SK-N-SH (cell line): ENCODE measurements at regions not wholly inside any gene's neighbourhood (a gene's known extent, or its start where the extent isn't known, plus 50 kb on each side); places are given as distances from the start of the nearest gene placed in this dataset.

Experiments
- CTCF ChIA-PET: fragments of 300-600, 350-600 bp; formaldehyde crosslinking; extraction: SDS; loops from one replicate; lab custom pipeline; 2021; lab: Yijun Ruan, JAX
- POLR2A ChIA-PET: fragments of 350-600 bp; sonication (Branson Sonifier 250); formaldehyde crosslinking; extraction: SDS; loops from one replicate; lab custom pipeline; 2020; ENCODE audit warnings: antibody characterized with exemption, inconsistent platforms; lab: Yijun Ruan, JAX
- DNase-seq: peaks from one replicate; pipeline ENCODE4 v3.0.0; 2012
- H2AFZ ChIP-seq: fragments of 200-600 bp; sonication (generic); 2 replicates; pipeline ENCODE4 v1.8.1; 2016; ENCODE audit warnings: antibody characterized with exemption, mild to moderate bottlenecking, low read depth
- H3F3A ChIP-seq: fragments of 200-600 bp; sonication (generic); replicated peaks from 2 replicates; pipeline ENCODE3; 2016; ENCODE audit warnings: antibody characterized with exemption, mild to moderate bottlenecking; ENCODE audit not compliant: insufficient read depth
- H3K27ac ChIP-seq, 2 experiments: fragments of 200-500 bp in 1 of 2; fragments of 200-600 bp in 1 of 2; sonication (Bioruptor generic) in 1 of 2; sonication (generic), shearing (Covaris generic) in 1 of 2; 2 replicates each; pipeline versions ENCODE4 v1.5.1 to v1.6.1; 2014 to 2016; ENCODE audit warnings: low read depth in 2 of 2, inconsistent platforms in 1 of 2, low read length in 1 of 2, mild to moderate bottlenecking in 1 of 2, mixed read lengths in 1 of 2
- H3K27me3 ChIP-seq: fragments of 200-600 bp; sonication (generic), shearing (Covaris generic); 2 replicates; pipeline ENCODE4 v1.6.1; 2016; ENCODE audit warnings: mixed run types; ENCODE audit not compliant: insufficient read depth
- H3K36me3 ChIP-seq, 2 experiments: fragments of 200-500 bp in 1 of 2; fragments of 200-600 bp in 1 of 2; sonication (Bioruptor generic) in 1 of 2; sonication (generic) in 1 of 2; replicated peaks in 1 of 2; 2 replicates each; pipeline versions ENCODE3 to v1.5.1; 2014 to 2016; ENCODE audit warnings: low read length in 1 of 2, mild to moderate bottlenecking in 1 of 2; ENCODE audit not compliant: insufficient read depth in 2 of 2, control insufficient read depth in 1 of 2
- H3K4me1 ChIP-seq, 2 experiments: fragments of 200-500 bp in 1 of 2; fragments of 200-600 bp in 1 of 2; sonication (Bioruptor generic) in 1 of 2; sonication (generic), shearing (Covaris generic) in 1 of 2; 2 replicates each; pipeline versions ENCODE4 v1.5.1 to v1.6.1; 2014 to 2016; ENCODE audit warnings: low read depth in 1 of 2, low read length in 1 of 2, mixed run types in 1 of 2; ENCODE audit not compliant: insufficient read depth in 2 of 2, control insufficient read depth in 1 of 2
- H3K4me2 ChIP-seq: fragments of 200-600 bp; sonication (generic), shearing (Covaris generic); 2 replicates; pipeline ENCODE4 v1.6.1; 2017; ENCODE audit warnings: mixed run types
- H3K4me3 ChIP-seq, 2 experiments: fragments of 200-500 bp in 1 of 2; fragments of 200-600 bp in 1 of 2; sonication (Bioruptor generic) in 1 of 2; sonication (generic), shearing (Covaris generic) in 1 of 2; 2 replicates each; pipeline versions ENCODE4 v1.5.1 to v1.8.1; 2014 to 2016; ENCODE audit warnings: low read depth in 2 of 2, inconsistent platforms in 1 of 2, low read length in 1 of 2, mild to moderate bottlenecking in 1 of 2, mixed read lengths in 1 of 2, moderate library complexity in 1 of 2
- H3K79me2 ChIP-seq: fragments of 200-600 bp; sonication (generic); 2 replicates; pipeline ENCODE4 v1.8.1; 2017; ENCODE audit warnings: mild to moderate bottlenecking; ENCODE audit not compliant: insufficient read depth
- H3K9ac ChIP-seq: fragments of 200-600 bp; sonication (generic); 2 replicates; pipeline ENCODE4 v1.6.1; 2017; ENCODE audit warnings: mixed run types
- H3K9me2 ChIP-seq: fragments of 200-600 bp; sonication (generic); 2 replicates; pipeline ENCODE4 v1.6.1; 2017; ENCODE audit warnings: mixed run types
- H3K9me3 ChIP-seq: fragments of 200-600 bp; sonication (generic); 2 replicates; pipeline ENCODE4 v1.6.1; 2017; ENCODE audit warnings: mixed run types, mild to moderate bottlenecking, moderate library complexity
- H4K20me1 ChIP-seq: fragments of 200-600 bp; sonication (generic); 2 replicates; pipeline ENCODE4 v1.6.1; 2017; ENCODE audit warnings: mild to moderate bottlenecking, mixed run types; ENCODE audit not compliant: insufficient read depth
- EP300 ChIP-seq, 2 experiments: IDR thresholded peaks; 2 replicates each; pipeline versions ENCODE4 v1.4.0 to v1.6.1; 2012; ENCODE audit warnings: borderline replicate concordance in 1 of 2, low read depth in 1 of 2, low read length in 1 of 2
- FOXM1 ChIP-seq: IDR thresholded peaks from 2 replicates; pipeline ENCODE4 v1.4.0; 2012; ENCODE audit warnings: low read depth, mild to moderate bottlenecking
- GABPA ChIP-seq: IDR thresholded peaks from 2 replicates; pipeline ENCODE4 v1.4.0; 2012; ENCODE audit warnings: low read depth, mild to moderate bottlenecking
- GATA2 ChIP-seq: sonication (generic); formaldehyde crosslinking; IDR thresholded peaks from 2 replicates; pipeline ENCODE4 v1.5.0; 2020; ENCODE audit warnings: mild to moderate bottlenecking, missing genetic modification reagents
- JUND ChIP-seq: IDR thresholded peaks from 2 replicates; pipeline ENCODE4 v1.4.0; 2012
- NFIC ChIP-seq: IDR thresholded peaks from 2 replicates; pipeline ENCODE4 v1.4.0; 2012; ENCODE audit warnings: borderline replicate concordance
- NRF1 ChIP-seq: IDR thresholded peaks from 2 replicates; pipeline ENCODE4 v1.6.1; 2012; ENCODE audit warnings: low read depth, mild to moderate bottlenecking, low read length
- POLR2AphosphoS5 ChIP-seq: IDR thresholded peaks from 2 replicates; pipeline ENCODE4 v1.6.1; 2012; ENCODE audit warnings: low read depth, low read length
- RFX5 ChIP-seq: IDR thresholded peaks from 2 replicates; pipeline ENCODE4 v1.6.1; 2012; ENCODE audit warnings: mild to moderate bottlenecking, improper control_type of control experiment, low read length
- SMC3 ChIP-seq: IDR thresholded peaks from 2 replicates; pipeline ENCODE4 v1.6.1; 2012; ENCODE audit warnings: low read depth, low read length, improper control_type of control experiment
- TCF12 ChIP-seq: IDR thresholded peaks from 2 replicates; pipeline ENCODE4 v1.4.0; 2012
- YY1 ChIP-seq: IDR thresholded peaks from 2 replicates; pipeline ENCODE4 v1.4.0; 2012; ENCODE audit warnings: low read depth, mild to moderate bottlenecking
- WGBS: methylation state at CpG from one replicate; pipeline ENCODE4 v1.1.6; 2017; ENCODE audit warnings: low lambda C conversion rate; 5-methylcytosine and 5-hydroxymethylcytosine counted together
- TF ChIP-seq, protein P1 (sequence below): IDR thresholded peaks from 2 replicates; pipeline ENCODE4 v1.4.0; 2012; ENCODE audit warnings: low read depth
- TF ChIP-seq, protein P2 (sequence below): fragments of 200-600 bp; sonication (generic); IDR thresholded peaks from 2 replicates; pipeline ENCODE4 v1.6.1; 2017; ENCODE audit warnings: antibody characterized with exemption, mild to moderate bottlenecking, moderate library complexity
- TF ChIP-seq, protein P3 (sequence below): IDR thresholded peaks from 2 replicates; pipeline ENCODE4 v1.6.1; 2012; ENCODE audit warnings: mild to moderate bottlenecking, low read depth, low read length, moderate library complexity
- TF ChIP-seq, protein P4 (sequence below): fragments of 150-350 bp; IDR thresholded peaks from 2 replicates; pipeline ENCODE4 v1.6.1; 2017; ENCODE audit warnings: antibody characterized with exemption, low read length, low read depth, borderline replicate concordance
- TF ChIP-seq, protein P5 (sequence below): IDR thresholded peaks from 2 replicates; pipeline ENCODE4 v1.4.0; 2012; ENCODE audit warnings: low read depth, borderline replicate concordance

DNA sequence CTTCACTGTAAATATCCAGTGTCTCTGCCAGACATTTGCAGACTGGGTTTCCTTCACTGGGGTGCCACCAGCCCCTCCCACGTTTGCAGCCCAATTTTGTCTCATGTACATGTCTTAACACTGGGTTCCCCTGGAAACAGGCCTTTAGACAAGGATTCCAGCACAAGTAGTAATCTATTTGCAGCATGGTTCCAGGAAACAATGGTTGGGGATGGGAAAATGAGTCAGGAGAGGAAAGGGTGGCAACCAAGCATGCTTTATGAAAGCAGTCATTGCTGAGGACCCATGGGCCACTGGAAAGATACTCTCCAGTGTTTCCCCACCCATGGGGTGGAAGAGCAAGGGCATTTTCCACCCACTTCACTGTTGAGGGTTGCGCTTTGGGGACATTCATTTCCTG lies 53.6 kb upstream of the FARP1 start:
- no peak for DNase-seq
- Histone ChIP-seq H3K4me2 (no peak overlapping the region), H3K9ac (no peak overlapping the region)

DNA sequence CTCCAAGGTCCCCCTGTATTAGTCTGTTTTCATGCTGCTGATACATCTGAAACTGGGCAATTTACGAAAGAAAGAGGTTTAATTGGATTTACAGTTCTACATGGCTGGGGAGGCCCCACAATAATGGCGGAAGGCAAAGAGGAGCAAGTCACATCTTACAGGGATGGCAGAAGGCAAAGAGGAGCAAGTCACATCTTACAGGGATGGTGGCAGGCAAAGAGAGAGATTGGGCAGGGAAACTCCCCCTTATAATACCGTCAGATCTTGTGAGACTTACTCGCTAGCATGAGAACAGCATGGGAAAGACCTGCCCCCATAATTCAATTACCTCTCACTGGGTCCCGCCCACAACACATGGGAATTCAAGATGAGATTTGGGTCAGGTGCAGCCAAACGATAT lies 50.0 kb upstream of the FARP1 start:
- 76% methylated on average over 6 of the region's 6 CpGs for WGBS
- Histone ChIP-seq H3F3A (peaks cover 5% of the 10 kb centered on the region), H3K9me2 (no peaks in the 10 kb centered on the region), H3K27ac (no peak overlapping the region), H3K4me2 (no peak overlapping the region), H3K9me3 (no peaks in the 10 kb centered on the region), H4K20me1 (no peaks in the 10 kb centered on the region), H3K79me2 (no peaks in the 10 kb centered on the region), H3K27me3 (no peaks in the 10 kb centered on the region), H3K36me3 (no peaks in the 10 kb centered on the region), H3K4me3 (no peak overlapping the region), H2AFZ (no peak overlapping the region), H3K9ac (no peak overlapping the region), H3K4me1 (0 out of 4 replicates have a peak, but pooled peaks cover 0 to 5% of the 10 kb centered on the region in 2 experiments)
- CTCF ChIA-PET, result interaction anchor here (0.6 kb wide), 1 partner anchor 13 kb away, joined by 3 read pairs; no protein-coding TSS in a partner anchor
- POLR2A ChIA-PET, result no interaction called here
- no peak for TF ChIP-seq NRF1
- TF ChIP-seq, protein P1, sequence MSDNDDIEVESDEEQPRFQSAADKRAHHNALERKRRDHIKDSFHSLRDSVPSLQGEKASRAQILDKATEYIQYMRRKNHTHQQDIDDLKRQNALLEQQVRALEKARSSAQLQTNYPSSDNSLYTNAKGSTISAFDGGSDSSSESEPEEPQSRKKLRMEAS, result no peak
- TF ChIP-seq, protein P2, sequence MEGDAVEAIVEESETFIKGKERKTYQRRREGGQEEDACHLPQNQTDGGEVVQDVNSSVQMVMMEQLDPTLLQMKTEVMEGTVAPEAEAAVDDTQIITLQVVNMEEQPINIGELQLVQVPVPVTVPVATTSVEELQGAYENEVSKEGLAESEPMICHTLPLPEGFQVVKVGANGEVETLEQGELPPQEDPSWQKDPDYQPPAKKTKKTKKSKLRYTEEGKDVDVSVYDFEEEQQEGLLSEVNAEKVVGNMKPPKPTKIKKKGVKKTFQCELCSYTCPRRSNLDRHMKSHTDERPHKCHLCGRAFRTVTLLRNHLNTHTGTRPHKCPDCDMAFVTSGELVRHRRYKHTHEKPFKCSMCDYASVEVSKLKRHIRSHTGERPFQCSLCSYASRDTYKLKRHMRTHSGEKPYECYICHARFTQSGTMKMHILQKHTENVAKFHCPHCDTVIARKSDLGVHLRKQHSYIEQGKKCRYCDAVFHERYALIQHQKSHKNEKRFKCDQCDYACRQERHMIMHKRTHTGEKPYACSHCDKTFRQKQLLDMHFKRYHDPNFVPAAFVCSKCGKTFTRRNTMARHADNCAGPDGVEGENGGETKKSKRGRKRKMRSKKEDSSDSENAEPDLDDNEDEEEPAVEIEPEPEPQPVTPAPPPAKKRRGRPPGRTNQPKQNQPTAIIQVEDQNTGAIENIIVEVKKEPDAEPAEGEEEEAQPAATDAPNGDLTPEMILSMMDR, result no peak
- TF ChIP-seq GABPA, result no peak
- no peak for TF ChIP-seq RFX5
- no peak for TF ChIP-seq SMC3
- TF ChIP-seq, protein P3, sequence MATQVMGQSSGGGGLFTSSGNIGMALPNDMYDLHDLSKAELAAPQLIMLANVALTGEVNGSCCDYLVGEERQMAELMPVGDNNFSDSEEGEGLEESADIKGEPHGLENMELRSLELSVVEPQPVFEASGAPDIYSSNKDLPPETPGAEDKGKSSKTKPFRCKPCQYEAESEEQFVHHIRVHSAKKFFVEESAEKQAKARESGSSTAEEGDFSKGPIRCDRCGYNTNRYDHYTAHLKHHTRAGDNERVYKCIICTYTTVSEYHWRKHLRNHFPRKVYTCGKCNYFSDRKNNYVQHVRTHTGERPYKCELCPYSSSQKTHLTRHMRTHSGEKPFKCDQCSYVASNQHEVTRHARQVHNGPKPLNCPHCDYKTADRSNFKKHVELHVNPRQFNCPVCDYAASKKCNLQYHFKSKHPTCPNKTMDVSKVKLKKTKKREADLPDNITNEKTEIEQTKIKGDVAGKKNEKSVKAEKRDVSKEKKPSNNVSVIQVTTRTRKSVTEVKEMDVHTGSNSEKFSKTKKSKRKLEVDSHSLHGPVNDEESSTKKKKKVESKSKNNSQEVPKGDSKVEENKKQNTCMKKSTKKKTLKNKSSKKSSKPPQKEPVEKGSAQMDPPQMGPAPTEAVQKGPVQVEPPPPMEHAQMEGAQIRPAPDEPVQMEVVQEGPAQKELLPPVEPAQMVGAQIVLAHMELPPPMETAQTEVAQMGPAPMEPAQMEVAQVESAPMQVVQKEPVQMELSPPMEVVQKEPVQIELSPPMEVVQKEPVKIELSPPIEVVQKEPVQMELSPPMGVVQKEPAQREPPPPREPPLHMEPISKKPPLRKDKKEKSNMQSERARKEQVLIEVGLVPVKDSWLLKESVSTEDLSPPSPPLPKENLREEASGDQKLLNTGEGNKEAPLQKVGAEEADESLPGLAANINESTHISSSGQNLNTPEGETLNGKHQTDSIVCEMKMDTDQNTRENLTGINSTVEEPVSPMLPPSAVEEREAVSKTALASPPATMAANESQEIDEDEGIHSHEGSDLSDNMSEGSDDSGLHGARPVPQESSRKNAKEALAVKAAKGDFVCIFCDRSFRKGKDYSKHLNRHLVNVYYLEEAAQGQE, result no peak
- no peak for TF ChIP-seq EP300 (IDR thresholded peaks at IDR 0.05; ENCODE audit: borderline replicate concordance in 1 of 2, low read depth in 1 of 2, low read length in 1 of 2)
- TF ChIP-seq TCF12, result no peak
- no peak for DNase-seq

More for the DNA sequence above, 53.6 kb upstream of the FARP1 start:
- peaks cover 7% of the 10 kb centered on the region for H3F3A ChIP-seq
- H3K27ac ChIP-seq, result no peak overlapping the region
- no peaks in the 10 kb centered on the region for H3K27me3 ChIP-seq
- POLR2A ChIA-PET, result no interaction called here
- H3K4me1 ChIP-seq, result peaks cover 0 to 5% of the 10 kb centered on the region in 2 experiments; a peak in 1 of 4 replicates
- no peak overlapping the region for H3K4me3 ChIP-seq
- no peaks in the 10 kb centered on the region for H3K9me2 ChIP-seq
- H4K20me1 ChIP-seq, result no peaks in the 10 kb centered on the region
- no peak overlapping the region for H2AFZ ChIP-seq
- H3K9me3 ChIP-seq, result no peaks in the 10 kb centered on the region
- H3K36me3 ChIP-seq, result no peaks in the 10 kb centered on the region
- TF ChIP-seq YY1 (no peak), GATA2 (CRISPR knock-in tag) (no peak), FOXM1 (no peak), NFIC (no peak), JUND (no peak), POLR2AphosphoS5 (no peak), RFX5 (no peak)
- TF ChIP-seq, protein P4, sequence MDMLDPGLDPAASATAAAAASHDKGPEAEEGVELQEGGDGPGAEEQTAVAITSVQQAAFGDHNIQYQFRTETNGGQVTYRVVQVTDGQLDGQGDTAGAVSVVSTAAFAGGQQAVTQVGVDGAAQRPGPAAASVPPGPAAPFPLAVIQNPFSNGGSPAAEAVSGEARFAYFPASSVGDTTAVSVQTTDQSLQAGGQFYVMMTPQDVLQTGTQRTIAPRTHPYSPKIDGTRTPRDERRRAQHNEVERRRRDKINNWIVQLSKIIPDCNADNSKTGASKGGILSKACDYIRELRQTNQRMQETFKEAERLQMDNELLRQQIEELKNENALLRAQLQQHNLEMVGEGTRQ, result no peak
- TF ChIP-seq, protein P5, sequence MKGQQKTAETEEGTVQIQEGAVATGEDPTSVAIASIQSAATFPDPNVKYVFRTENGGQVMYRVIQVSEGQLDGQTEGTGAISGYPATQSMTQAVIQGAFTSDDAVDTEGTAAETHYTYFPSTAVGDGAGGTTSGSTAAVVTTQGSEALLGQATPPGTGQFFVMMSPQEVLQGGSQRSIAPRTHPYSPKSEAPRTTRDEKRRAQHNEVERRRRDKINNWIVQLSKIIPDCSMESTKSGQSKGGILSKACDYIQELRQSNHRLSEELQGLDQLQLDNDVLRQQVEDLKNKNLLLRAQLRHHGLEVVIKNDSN, result no peak
- TF ChIP-seq, protein P2, result no peak
- CTCF ChIA-PET, result no interaction called here
- WGBS, result 67% methylated on average over 2 of the region's 2 CpGs
- H3K79me2 ChIP-seq, result no peaks in the 10 kb centered on the region
